ENCODE measurements at regions not wholly inside any gene's neighbourhood (a gene's known extent, or its start where the extent isn't known, plus 50 kb on each side); places are given as distances from the start of the nearest gene placed in this dataset.
A peak's percentile ranks its signal among the peaks of the same experiment; 100 is the strongest.

GRCh38 chr14:82490397-82490796 lies 956.7 kb upstream of the SEL1L start:
- DNase-seq: no peak

- no peak for DNase-seq
Measured at GRCh38 chr14:82492157-82492556, 958.5 kb upstream of the SEL1L start.

- DNase-seq: no peak
Measured at GRCh38 chr14:82500222-82500621, 966.6 kb upstream of the SEL1L start.

GRCh38 chr14:82501554-82501953 lies 967.9 kb upstream of the SEL1L start:
- peak; percentile 82 for DNase-seq

- DNase-seq: no peak
Measured at GRCh38 chr14:82502043-82502442, 968.4 kb upstream of the SEL1L start.

GRCh38 chr14:82504894-82505293 lies 971.2 kb upstream of the SEL1L start:
- no peak for DNase-seq

GRCh38 chr14:82510007-82510406 lies 976.4 kb upstream of the SEL1L start:
- DNase-seq: no peak

- no peak for DNase-seq
Measured at GRCh38 chr14:82511399-82511798, 977.7 kb upstream of the SEL1L start.

GRCh38 chr14:82520765-82521164 lies 987.1 kb upstream of the SEL1L start:
- no peak for DNase-seq

GRCh38 chr14:82521191-82521590 lies 987.5 kb upstream of the SEL1L start:
- no peak for DNase-seq

GRCh38 chr14:82528016-82528415 lies 994.4 kb upstream of the SEL1L start:
- DNase-seq: peak; percentile 80

GRCh38 chr14:82533351-82533750 lies 999.7 kb upstream of the SEL1L start:
- DNase-seq: no peak

- no peak for DNase-seq
Measured at GRCh38 chr14:82536566-82536965, 1002.9 kb upstream of the SEL1L start.

- no peak for DNase-seq
Measured at GRCh38 chr14:82537831-82538230, 1004.2 kb upstream of the SEL1L start.

GRCh38 chr14:82546401-82546800 lies 1012.7 kb upstream of the SEL1L start:
- DNase-seq: no peak

- peak; percentile 59 for DNase-seq
Measured at GRCh38 chr14:82549306-82549990, 1015.8 kb upstream of the SEL1L start.

- no peak for DNase-seq
Measured at GRCh38 chr14:82562881-82563280, 1029.2 kb upstream of the SEL1L start.

GRCh38 chr14:82565825-82566224 lies 1032.2 kb upstream of the SEL1L start:
- DNase-seq: no peak

- no peak for DNase-seq
Measured at GRCh38 chr14:82587226-82587625, 1053.6 kb upstream of the SEL1L start.

- peak; percentile 1 for DNase-seq
Measured at GRCh38 chr14:82595466-82595865, 1061.8 kb upstream of the SEL1L start.

- no peak for DNase-seq
Measured at GRCh38 chr14:82602794-82603193, 1069.1 kb upstream of the SEL1L start.

- no peak for DNase-seq
Measured at GRCh38 chr14:82604819-82605218, 1071.2 kb upstream of the SEL1L start.

- DNase-seq: no peak
Measured at GRCh38 chr14:82621881-82622450, 1088.3 kb upstream of the SEL1L start.

- DNase-seq: no peak
Measured at GRCh38 chr14:82626156-82627066, 1092.8 kb upstream of the SEL1L start.

Measured in DMS53 (cell line).